NT2/D1 (cell line): ENCODE measurements at regions not wholly inside any gene's neighbourhood (a gene's known extent, or its start where the extent isn't known, plus 50 kb on each side); places are given as distances from the start of the nearest gene placed in this dataset.
"Not testable (repeated sequence)": the region's sequence is repeated elsewhere in the genome, so short reads cannot be mapped to it uniquely, and the experiment has no call there.

Experiments
- DNase-seq: peaks from one replicate; pipeline ENCODE4 v3.0.0-alpha.2; 2011; ENCODE audit warnings: low read depth, low spot score
- H3K27me3 ChIP-seq: 2 replicates; pipeline ENCODE4 v1.6.0; 2011; ENCODE audit warnings: mild to moderate bottlenecking; ENCODE audit not compliant: insufficient read length, insufficient read depth
- H3K36me3 ChIP-seq: 2 replicates; pipeline ENCODE4 v1.6.1; 2011; ENCODE audit warnings: mild to moderate bottlenecking, low read length, mixed read lengths; ENCODE audit not compliant: insufficient read depth, insufficient read length
- H3K4me1 ChIP-seq: 2 replicates; pipeline ENCODE4 v1.5.1; 2011; ENCODE audit not compliant: insufficient read depth, insufficient read length
- H3K4me3 ChIP-seq: 2 replicates; pipeline ENCODE4 v1.5.1; 2011; ENCODE audit warnings: low read depth; ENCODE audit not compliant: insufficient read length
- H3K9ac ChIP-seq: 2 replicates; pipeline ENCODE4 v1.6.0; 2011; ENCODE audit warnings: low read depth; ENCODE audit not compliant: insufficient read length
- H3K9me3 ChIP-seq: 2 replicates; pipeline ENCODE4 v1.5.1; 2011; ENCODE audit warnings: mild to moderate bottlenecking, low read length; ENCODE audit not compliant: insufficient read depth
- SUZ12 ChIP-seq: IDR thresholded peaks from 2 replicates; pipeline ENCODE4 v1.6.1; 2011; ENCODE audit not compliant: insufficient read length, insufficient read depth; ENCODE audit errors: extremely low read depth
- YY1 ChIP-seq: IDR thresholded peaks from 2 replicates; pipeline ENCODE4 v1.6.1; 2011; ENCODE audit not compliant: insufficient read length, insufficient read depth
- ZNF274 ChIP-seq: IDR thresholded peaks from 2 replicates; pipeline ENCODE4 v1.6.1; 2011; ENCODE audit warnings: mild to moderate bottlenecking, low read depth, low read length

- no peaks in the 10 kb centered on the region for H3K36me3 ChIP-seq
- TF ChIP-seq ZNF274 (no peak), YY1 (no peak), SUZ12 (no peak)
- DNase-seq, result no peak
- no peak overlapping the region for H3K4me3 ChIP-seq
- H3K27me3 ChIP-seq, result no peaks in the 10 kb centered on the region
- no peaks in the 10 kb centered on the region for H3K9me3 ChIP-seq
- H3K9ac ChIP-seq, result no peak overlapping the region
- no peaks in the 10 kb centered on the region for H3K4me1 ChIP-seq
Measured at GRCh38 chr10:109591601-109592000, 331.7 kb downstream of the XPNPEP1 start.

- no peaks in the 10 kb centered on the region for H3K36me3 ChIP-seq
- H3K9me3 ChIP-seq, result no peaks in the 10 kb centered on the region
- H3K4me1 ChIP-seq, result no peaks in the 10 kb centered on the region
- H3K9ac ChIP-seq, result no peak overlapping the region
- peak; percentile 46 for DNase-seq
- no peaks in the 10 kb centered on the region for H3K27me3 ChIP-seq
- TF ChIP-seq SUZ12, result no peak
- TF ChIP-seq ZNF274, result no peak
- no peak for TF ChIP-seq YY1
- no peak overlapping the region for H3K4me3 ChIP-seq
Measured at GRCh38 chr10:109588259-109588658, 335.1 kb downstream of the XPNPEP1 start.

- TF ChIP-seq ZNF274, result no peak
- no peak for TF ChIP-seq YY1
- TF ChIP-seq SUZ12, result no peak
- Histone ChIP-seq H3K27me3 (no peaks in the 10 kb centered on the region), H3K36me3 (no peaks in the 10 kb centered on the region), H3K4me3 (no peak overlapping the region), H3K9me3 (no peaks in the 10 kb centered on the region), H3K9ac (no peak overlapping the region), H3K4me1 (no peaks in the 10 kb centered on the region)
- DNase-seq, result no peak
Measured at GRCh38 chr10:109587366-109587765, 335.9 kb downstream of the XPNPEP1 start.

GRCh38 chr10:109556399-109556798, 366.9 kb downstream of the XPNPEP1 start:
- Histone ChIP-seq H3K9ac (no peak overlapping the region), H3K4me3 (no peak overlapping the region), H3K27me3 (no peaks in the 10 kb centered on the region), H3K4me1 (no peaks in the 10 kb centered on the region), H3K9me3 (no peaks in the 10 kb centered on the region), H3K36me3 (no peaks in the 10 kb centered on the region)
- TF ChIP-seq YY1 (no peak), SUZ12 (no peak), ZNF274 (no peak)
- no peak for DNase-seq

- not testable (repeated sequence) for H3K27me3 ChIP-seq, DNase-seq, H3K9ac ChIP-seq, H3K36me3 ChIP-seq, H3K4me1 ChIP-seq, H3K4me3 ChIP-seq
- peaks cover 11% of the 10 kb centered on the region; the same call in 1 of the 2 replicates for H3K9me3 ChIP-seq
Measured at GRCh38 chr10:109542050-109542603, 381.2 kb downstream of the XPNPEP1 start.

GRCh38 chr10:109534193-109534592, 389.1 kb downstream of the XPNPEP1 start:
- TF ChIP-seq SUZ12 (no peak), ZNF274 (no peak), YY1 (no peak)
- no peak overlapping the region for H3K9ac ChIP-seq

GRCh38 chr10:109529258-109529657, 394.1 kb downstream of the XPNPEP1 start:
- Histone ChIP-seq H3K4me1 (no peaks in the 10 kb centered on the region), H3K4me3 (no peak overlapping the region), H3K9me3 (no peaks in the 10 kb centered on the region), H3K36me3 (no peaks in the 10 kb centered on the region), H3K9ac (no peak overlapping the region), H3K27me3 (no peaks in the 10 kb centered on the region)
- TF ChIP-seq YY1, result no peak
- TF ChIP-seq SUZ12, result no peak
- TF ChIP-seq ZNF274, result no peak
- DNase-seq, result no peak

More at GRCh38 chr10:109534193-109534592, 389.1 kb downstream of the XPNPEP1 start:
- H3K27me3 ChIP-seq, result no peaks in the 10 kb centered on the region
- H3K4me3 ChIP-seq, result no peak overlapping the region
- H3K4me1 ChIP-seq, result no peaks in the 10 kb centered on the region
- H3K9me3 ChIP-seq, result no peaks in the 10 kb centered on the region
- DNase-seq, result no peak
- no peaks in the 10 kb centered on the region for H3K36me3 ChIP-seq

GRCh38 chr10:109517748-109518147, 405.6 kb downstream of the XPNPEP1 start:
- no peaks in the 10 kb centered on the region for H3K4me1 ChIP-seq
- no peak for DNase-seq
- H3K4me3 ChIP-seq, result no peak overlapping the region
- H3K9ac ChIP-seq, result no peak overlapping the region
- TF ChIP-seq ZNF274 (no peak), YY1 (no peak), SUZ12 (no peak)
- H3K9me3 ChIP-seq, result no peaks in the 10 kb centered on the region
- H3K36me3 ChIP-seq, result no peaks in the 10 kb centered on the region
- no peaks in the 10 kb centered on the region for H3K27me3 ChIP-seq
